ENCODE measurements at regions not wholly inside any gene's neighbourhood (a gene's known extent, or its start where the extent isn't known, plus 50 kb on each side); places are given as distances from the start of the nearest gene placed in this dataset.

DNA sequence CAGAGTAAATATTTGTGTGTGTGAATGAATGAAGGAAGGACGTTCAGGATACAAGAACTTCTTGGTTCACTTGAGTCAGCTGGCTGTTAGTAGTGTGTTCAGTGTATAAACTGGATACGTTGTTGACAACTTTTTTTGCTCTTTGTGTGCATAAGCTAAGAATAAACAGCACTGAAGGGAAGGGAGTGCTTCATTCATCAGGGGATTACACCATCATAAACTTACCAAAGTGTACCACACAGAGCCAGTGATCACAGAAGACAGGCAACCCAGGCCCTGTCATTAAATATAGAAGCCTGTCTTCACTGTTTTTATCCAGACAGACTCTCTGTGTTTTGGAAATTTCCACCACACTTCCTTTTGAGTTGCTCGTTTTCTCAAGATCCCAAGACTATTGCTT is 55.5 kb upstream of the MEF2C start:
- H3K27me3 ChIP-seq (ENCODE audit: insufficient read depth, low read length), result no peaks in the 10 kb centered on the region
- H3K79me2 ChIP-seq (ENCODE audit: control insufficient read depth, insufficient read depth, low read length, unreplicated experiment), result no peaks in the 10 kb centered on the region
- H3K4me3 ChIP-seq (ENCODE audit: low read depth, low read length), result no peak overlapping the region
- H3K27ac ChIP-seq (ENCODE audit: low read depth, low read length), result no peak overlapping the region
- no peak overlapping the region for H2AFZ ChIP-seq (ENCODE audit: low read length, unreplicated experiment)
- H3K36me3 ChIP-seq (ENCODE audit: insufficient read depth, low read length), result no peaks in the 10 kb centered on the region
- H3K4me1 ChIP-seq (ENCODE audit: control insufficient read depth, insufficient read depth, low read length, unreplicated experiment), result peaks cover 4% of the 10 kb centered on the region

GRCh38 chr5:88937406-88937805 is 54.4 kb upstream of the MEF2C start:
- Histone ChIP-seq H3K27me3 (ENCODE audit: insufficient read depth, low read length) (no peaks in the 10 kb centered on the region), H3K79me2 (ENCODE audit: control insufficient read depth, insufficient read depth, low read length, unreplicated experiment) (no peaks in the 10 kb centered on the region), H3K27ac (ENCODE audit: low read depth, low read length) (no peak overlapping the region), H3K4me3 (ENCODE audit: low read depth, low read length) (no peak overlapping the region), H3K36me3 (ENCODE audit: insufficient read depth, low read length) (no peaks in the 10 kb centered on the region), H3K4me1 (ENCODE audit: control insufficient read depth, insufficient read depth, low read length, unreplicated experiment) (no peaks in the 10 kb centered on the region), H2AFZ (ENCODE audit: low read length, unreplicated experiment) (no peak overlapping the region)

- Histone ChIP-seq H2AFZ (ENCODE audit: low read length, unreplicated experiment) (no peak overlapping the region), H3K27ac (ENCODE audit: low read depth, low read length) (no peak overlapping the region), H3K27me3 (ENCODE audit: insufficient read depth, low read length) (no peaks in the 10 kb centered on the region), H3K36me3 (ENCODE audit: insufficient read depth, low read length) (no peaks in the 10 kb centered on the region), H3K79me2 (ENCODE audit: control insufficient read depth, insufficient read depth, low read length, unreplicated experiment) (no peaks in the 10 kb centered on the region), H3K4me3 (ENCODE audit: low read depth, low read length) (no peak overlapping the region), H3K4me1 (ENCODE audit: control insufficient read depth, insufficient read depth, low read length, unreplicated experiment) (no peaks in the 10 kb centered on the region)
Measured at GRCh38 chr5:88934439-88934838, 51.5 kb upstream of the MEF2C start.
